ENCODE measurements at regions not wholly inside any gene's neighbourhood (a gene's known extent, or its start where the extent isn't known, plus 50 kb on each side); places are given as distances from the start of the nearest gene placed in this dataset.

DNA sequence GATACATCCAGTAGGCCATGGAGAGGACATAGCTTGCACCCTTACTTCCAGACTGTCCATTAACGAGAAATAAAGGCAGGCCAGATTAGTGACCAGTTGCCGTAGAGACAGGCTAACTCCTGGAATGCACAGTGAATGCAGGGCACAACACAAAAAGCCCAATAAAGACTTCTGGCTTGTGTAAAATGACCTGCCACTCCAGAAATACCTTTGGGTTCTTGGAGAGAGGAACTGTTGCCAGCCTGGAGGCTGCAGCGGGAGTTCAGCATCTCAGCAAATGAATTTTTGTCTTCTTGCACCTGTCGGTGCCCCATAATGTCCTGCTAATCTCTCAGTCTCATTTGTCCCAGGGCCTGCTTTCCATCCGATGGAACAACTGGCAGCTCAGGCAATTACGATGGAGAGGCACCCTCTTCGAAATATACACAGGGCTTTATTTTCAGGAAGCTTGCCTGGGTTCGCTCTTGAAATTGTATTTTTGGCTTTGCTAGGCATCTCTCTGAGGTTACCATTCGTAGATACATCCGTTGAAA, 538.8 kb upstream of the ZNF462 start:
- intact Hi-C loops (cut with DNase I) = loop anchor here (10.0 kb wide), 1 partner anchor 79 kb away; no protein-coding TSS in a partner anchor
- Histone ChIP-seq H3K36me3 (no peaks in the 10 kb centered on the region), H3K27me3 (no peaks in the 10 kb centered on the region), H3K4me3 (replicated peaks in 1 of 3) (no peak overlapping the region), H3K9me3 (no peaks in the 10 kb centered on the region), H3K27ac (no peak overlapping the region), H3K4me1 (no peaks in the 10 kb centered on the region)
- no peak for TF ChIP-seq POLR2A (IDR thresholded peaks at IDR 0.05)
- no peak for DNase-seq
- 52 to 57% methylated on average over 10 of the region's 10 CpGs for WGBS, 2 donors

DNA sequence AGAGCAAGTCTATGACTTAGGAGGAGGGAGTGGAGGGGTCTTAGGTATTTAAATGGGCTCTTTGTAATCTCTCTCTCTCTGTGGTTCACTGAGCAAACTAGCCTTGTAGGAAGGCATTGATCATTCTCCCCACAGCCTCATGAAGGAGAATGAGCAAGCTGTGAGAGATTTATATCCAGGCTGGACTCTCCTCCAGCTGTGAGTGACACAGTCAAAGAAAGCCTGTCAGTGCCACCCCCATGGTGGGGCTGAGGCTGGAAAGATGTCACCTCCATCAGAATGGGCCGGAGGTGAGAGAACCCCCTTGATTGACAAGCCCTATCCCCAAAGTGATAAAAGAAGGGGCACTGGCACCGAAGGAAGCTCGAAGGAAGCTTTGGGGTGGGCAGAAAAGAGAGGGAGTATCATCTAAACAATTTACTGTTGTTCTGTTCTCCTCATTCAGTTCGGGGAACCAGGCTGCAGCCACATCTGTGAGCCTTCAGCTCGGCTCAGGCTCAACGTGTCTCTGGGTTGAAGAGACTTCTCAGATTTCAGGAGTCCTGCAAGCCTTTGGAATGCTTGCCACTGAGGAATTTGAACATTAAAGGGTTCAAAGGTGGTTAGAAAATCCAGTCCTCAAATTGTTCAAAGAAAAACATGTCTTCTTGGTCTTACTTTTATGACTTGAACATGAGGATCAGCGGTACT, 538.2 kb upstream of the ZNF462 start:
- intact Hi-C loops (cut with DNase I) = loop anchor here (10.0 kb wide), 1 partner anchor 80 kb away; no protein-coding TSS in a partner anchor

DNA sequence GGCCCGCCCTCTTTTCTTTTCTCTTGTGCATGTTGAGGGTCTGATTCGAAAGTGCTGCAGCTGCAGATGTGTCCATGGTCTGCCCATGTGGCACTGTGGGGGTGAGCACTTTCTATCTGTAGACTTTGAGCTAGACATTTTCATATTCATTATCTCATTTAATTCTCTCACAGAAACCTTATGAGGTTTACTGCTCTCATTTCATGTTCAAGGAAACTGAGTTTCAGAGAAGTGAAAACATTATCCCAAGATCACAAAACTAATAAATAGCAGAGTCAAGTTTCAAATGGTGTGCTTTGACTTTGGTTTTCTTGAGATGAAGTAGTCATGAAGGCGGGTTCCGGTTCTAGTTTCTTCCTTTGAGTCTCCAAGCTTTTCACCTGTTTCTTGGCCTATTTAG, 536.5 kb upstream of the ZNF462 start:
- H3K4me1 ChIP-seq = no peaks in the 10 kb centered on the region
- H3K4me3 ChIP-seq (replicated peaks in 1 of 3) = no peak overlapping the region
- no peak overlapping the region for H3K27ac ChIP-seq
- TF ChIP-seq POLR2A (IDR thresholded peaks at IDR 0.05) = no peak
- TF ChIP-seq, protein P1, sequence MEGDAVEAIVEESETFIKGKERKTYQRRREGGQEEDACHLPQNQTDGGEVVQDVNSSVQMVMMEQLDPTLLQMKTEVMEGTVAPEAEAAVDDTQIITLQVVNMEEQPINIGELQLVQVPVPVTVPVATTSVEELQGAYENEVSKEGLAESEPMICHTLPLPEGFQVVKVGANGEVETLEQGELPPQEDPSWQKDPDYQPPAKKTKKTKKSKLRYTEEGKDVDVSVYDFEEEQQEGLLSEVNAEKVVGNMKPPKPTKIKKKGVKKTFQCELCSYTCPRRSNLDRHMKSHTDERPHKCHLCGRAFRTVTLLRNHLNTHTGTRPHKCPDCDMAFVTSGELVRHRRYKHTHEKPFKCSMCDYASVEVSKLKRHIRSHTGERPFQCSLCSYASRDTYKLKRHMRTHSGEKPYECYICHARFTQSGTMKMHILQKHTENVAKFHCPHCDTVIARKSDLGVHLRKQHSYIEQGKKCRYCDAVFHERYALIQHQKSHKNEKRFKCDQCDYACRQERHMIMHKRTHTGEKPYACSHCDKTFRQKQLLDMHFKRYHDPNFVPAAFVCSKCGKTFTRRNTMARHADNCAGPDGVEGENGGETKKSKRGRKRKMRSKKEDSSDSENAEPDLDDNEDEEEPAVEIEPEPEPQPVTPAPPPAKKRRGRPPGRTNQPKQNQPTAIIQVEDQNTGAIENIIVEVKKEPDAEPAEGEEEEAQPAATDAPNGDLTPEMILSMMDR (IDR thresholded peaks at IDR 0.05) = no peak
- no peak for DNase-seq
- H3K36me3 ChIP-seq = no peaks in the 10 kb centered on the region
- intact Hi-C loops (cut with DNase I) = loop anchor here (10.0 kb wide), 1 partner anchor 82 kb away; no protein-coding TSS in a partner anchor
- 96% methylated on average over 4 of the region's 4 CpGs for WGBS, 2 donors
- H3K9me3 ChIP-seq = no peaks in the 10 kb centered on the region
- H3K27me3 ChIP-seq = no peaks in the 10 kb centered on the region

More for the DNA sequence above, 538.2 kb upstream of the ZNF462 start:
- Histone ChIP-seq H3K36me3 (no peaks in the 10 kb centered on the region), H3K27ac (no peak overlapping the region), H3K9me3 (no peaks in the 10 kb centered on the region), H3K4me3 (replicated peaks in 1 of 3) (no peak overlapping the region), H3K27me3 (no peaks in the 10 kb centered on the region), H3K4me1 (no peaks in the 10 kb centered on the region)
- DNase-seq = no peak
- WGBS, 2 donors = 42 to 45% methylated on average over 7 of the region's 7 CpGs
- TF ChIP-seq, protein P1 (IDR thresholded peaks at IDR 0.05) = no peak
- no peak for TF ChIP-seq POLR2A (IDR thresholded peaks at IDR 0.05)

DNA sequence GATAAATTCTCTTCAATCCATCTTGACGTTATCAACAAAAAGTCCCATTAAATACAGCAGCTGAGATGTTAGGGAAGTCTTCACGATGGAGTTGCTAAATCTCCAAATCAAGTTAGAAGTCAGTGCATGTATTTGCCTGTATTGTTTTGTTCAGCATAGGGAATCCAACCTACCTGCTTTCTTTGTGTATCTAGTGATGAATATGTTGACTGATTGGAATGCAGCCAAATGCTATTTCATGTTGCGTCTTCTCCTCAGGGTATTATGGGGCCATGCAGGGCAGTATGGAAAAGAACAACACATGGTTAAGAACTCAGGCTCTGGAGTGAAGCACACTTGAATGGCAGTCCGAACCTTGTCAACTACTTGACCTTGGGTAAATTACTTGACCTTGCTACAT, 529.5 kb upstream of the ZNF462 start:
- intact Hi-C loops (cut with DNase I) = no loop called here
- TF ChIP-seq POLR2A (IDR thresholded peaks at IDR 0.05) = no peak
- TF ChIP-seq, protein P1 (IDR thresholded peaks at IDR 0.05) = no peak
- 58 to 74% methylated on average over 4 of the region's 4 CpGs for WGBS, 2 donors
- no peaks in the 10 kb centered on the region for H3K4me1 ChIP-seq
- H3K4me3 ChIP-seq (replicated peaks in 1 of 3) = no peak overlapping the region
- no peak for DNase-seq
- H3K36me3 ChIP-seq = no peaks in the 10 kb centered on the region
- H3K9me3 ChIP-seq = no peaks in the 10 kb centered on the region
- H3K27me3 ChIP-seq = no peaks in the 10 kb centered on the region
- no peak overlapping the region for H3K27ac ChIP-seq

DNA sequence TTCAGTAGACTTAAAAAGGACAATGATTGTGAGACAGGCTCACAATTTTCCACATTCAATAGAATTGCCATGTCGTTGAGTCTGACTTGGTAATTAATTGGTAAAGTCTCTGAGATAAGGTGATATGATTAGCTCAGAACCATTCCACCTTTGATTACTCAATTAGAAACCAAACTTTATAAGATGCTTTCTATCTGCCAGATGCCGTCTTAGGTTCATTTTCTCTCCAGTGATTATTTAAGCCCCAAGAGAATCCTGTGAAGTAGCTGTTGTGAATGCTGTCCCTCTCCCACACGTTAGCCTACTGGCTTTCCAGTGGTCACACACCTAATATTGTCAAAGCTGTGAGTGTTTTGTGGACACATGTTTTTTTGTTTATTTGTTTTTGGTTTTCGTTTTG, 528.9 kb upstream of the ZNF462 start:
- H3K4me1 ChIP-seq = no peaks in the 10 kb centered on the region
- H3K27ac ChIP-seq = no peak overlapping the region
- H3K27me3 ChIP-seq = no peaks in the 10 kb centered on the region
- no peaks in the 10 kb centered on the region for H3K36me3 ChIP-seq
- H3K4me3 ChIP-seq (replicated peaks in 1 of 3) = no peak overlapping the region
- TF ChIP-seq, protein P1 (IDR thresholded peaks at IDR 0.05) = no peak
- TF ChIP-seq POLR2A (IDR thresholded peaks at IDR 0.05) = no peak
- DNase-seq = no peak
- intact Hi-C loops (cut with DNase I) = no loop called here
- WGBS, 2 donors = 60 to 63% methylated on average over 4 of the region's 4 CpGs
- no peaks in the 10 kb centered on the region for H3K9me3 ChIP-seq
